Glomerular visceral epithelial cell (primary cell): ENCODE measurements at regions not wholly inside any gene's neighbourhood (a gene's known extent, or its start where the extent isn't known, plus 50 kb on each side); places are given as distances from the start of the nearest gene placed in this dataset.
"Not testable (repeated sequence)": the region's sequence is repeated elsewhere in the genome, so short reads cannot be mapped to it uniquely, and the experiment has no call there.

Experiments used
- DNase-seq: peaks from one replicate; pipeline ENCODE4 v3.0.0-alpha.2; 2016; ENCODE audit errors: extremely low spot score

- no peak for DNase-seq
Measured at GRCh38 chr9:97773091-97773490, 76.0 kb upstream of the XPA start.

GRCh38 chr9:97773723-97774122 lies 76.6 kb upstream of the XPA start:
- no peak for DNase-seq

- no peak for DNase-seq
Measured at GRCh38 chr9:97774673-97775072, 77.5 kb upstream of the XPA start.

GRCh38 chr9:97778740-97779139 lies 74.3 kb upstream of the FOXE1 start:
- not testable (repeated sequence) for DNase-seq

- no peak for DNase-seq
Measured at GRCh38 chr9:97779608-97780007, 73.4 kb upstream of the FOXE1 start.

GRCh38 chr9:97781902-97782301 lies 71.1 kb upstream of the FOXE1 start:
- DNase-seq = no peak

- peak; percentile 21 for DNase-seq
Measured at GRCh38 chr9:97786341-97786740, 66.7 kb upstream of the FOXE1 start.

GRCh38 chr9:97787551-97787950 lies 65.5 kb upstream of the FOXE1 start:
- no peak for DNase-seq

GRCh38 chr9:97788763-97789663 lies 64.0 kb upstream of the FOXE1 start:
- peak; percentile 17 for DNase-seq

GRCh38 chr9:97790542-97790941 lies 62.5 kb upstream of the FOXE1 start:
- no peak for DNase-seq

GRCh38 chr9:97791542-97791941 lies 61.5 kb upstream of the FOXE1 start:
- DNase-seq = no peak

- DNase-seq = no peak
Measured at GRCh38 chr9:97793067-97793466, 60.0 kb upstream of the FOXE1 start.

GRCh38 chr9:97794666-97795065 lies 58.4 kb upstream of the FOXE1 start:
- DNase-seq = peak; percentile 17

GRCh38 chr9:97796176-97796575 lies 56.9 kb upstream of the FOXE1 start:
- DNase-seq = not testable (repeated sequence)

- DNase-seq = no peak
Measured at GRCh38 chr9:97801180-97801579, 51.8 kb upstream of the FOXE1 start.

GRCh38 chr9:97802276-97802675 lies 50.8 kb upstream of the FOXE1 start:
- DNase-seq = peak; percentile 88

- peak; percentile 78 for DNase-seq
Measured at GRCh38 chr9:97803167-97804058, 49.6 kb upstream of the FOXE1 start.
